Activated gamma-delta T cell treated with anti-CD3 and anti-CD28 coated beads, Interleukin-2, amount 50 U/mL, for 16 hours (primary cell): ENCODE measurements at regions not wholly inside any gene's neighbourhood (a gene's known extent, or its start where the extent isn't known, plus 50 kb on each side); places are given as distances from the start of the nearest gene placed in this dataset.

ENCODE experiments used
- DNase-seq: peaks from one replicate; pipeline ENCODE4 v3.0.0-alpha.2; 2020; ENCODE audit warnings: low read depth

GRCh38 chr10:84053626-84054025 lies 85.7 kb upstream of the GHITM start:
- DNase-seq, result no peak

DNA sequence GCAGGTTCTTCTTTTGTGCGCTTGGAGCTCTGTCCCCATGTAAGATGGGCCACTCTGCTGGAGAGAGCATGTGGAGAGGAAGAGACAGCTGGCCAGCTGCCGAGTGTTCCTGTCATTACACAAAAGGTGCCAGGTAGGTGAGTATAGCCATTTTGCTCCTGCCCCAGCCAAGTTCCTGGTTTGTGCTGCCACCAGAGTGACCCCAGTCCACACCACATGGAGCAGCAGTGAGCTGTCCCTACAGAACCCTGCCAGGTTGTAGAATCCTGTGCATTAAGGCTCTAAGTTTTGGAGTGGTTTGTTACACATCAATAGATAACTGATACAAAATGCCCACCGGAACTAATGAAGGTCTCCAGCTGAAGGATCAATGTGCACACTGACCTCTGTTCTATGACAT lies 84.6 kb upstream of the GHITM start:
- no peak for DNase-seq

DNA sequence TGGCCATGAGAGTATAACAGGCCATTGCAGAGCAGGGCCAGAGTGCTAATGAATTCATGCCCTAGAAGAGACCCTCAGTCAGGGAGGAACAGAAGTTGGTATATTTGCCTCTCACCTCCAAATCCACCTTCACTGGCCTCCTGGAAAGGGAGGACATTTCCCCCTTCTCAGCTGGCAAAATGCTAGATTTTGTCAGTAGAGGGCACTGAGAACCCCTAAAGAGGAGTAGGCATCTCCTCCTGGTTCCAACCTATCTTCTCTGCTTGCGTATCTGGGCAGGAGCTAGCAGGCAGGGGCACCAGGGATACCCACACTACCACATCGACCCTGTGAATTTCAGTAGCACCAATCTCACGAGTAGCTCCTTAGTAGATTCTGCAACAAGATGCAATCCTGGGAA lies 79.8 kb upstream of the GHITM start:
- DNase-seq, result no peak

GRCh38 chr10:84063440-84063839 lies 75.9 kb upstream of the GHITM start:
- no peak for DNase-seq

- DNase-seq, result no peak
Measured at GRCh38 chr10:84065804-84066601, 73.3 kb upstream of the GHITM start.

DNA sequence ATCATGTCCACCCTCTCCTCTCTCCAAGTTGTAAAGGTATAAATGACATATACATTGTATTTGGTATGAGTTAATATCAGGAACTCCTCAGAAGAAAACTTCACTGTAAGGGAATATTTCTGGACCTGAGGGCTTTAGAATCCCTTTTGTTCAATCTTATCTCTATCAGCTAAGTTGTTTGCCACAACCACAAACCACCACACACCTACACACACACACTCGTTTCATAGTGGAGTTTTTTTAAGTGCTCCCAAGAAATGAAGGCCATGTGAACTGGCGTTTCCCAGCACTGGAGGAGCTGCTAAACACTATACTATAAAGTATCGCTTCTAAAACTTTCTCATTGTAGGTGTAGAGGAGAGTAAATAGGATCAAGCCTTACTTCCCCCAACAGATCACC lies 64.8 kb upstream of the GHITM start:
- no peak for DNase-seq

GRCh38 chr10:84075226-84076046 lies 63.9 kb upstream of the GHITM start:
- no peak for DNase-seq

DNA sequence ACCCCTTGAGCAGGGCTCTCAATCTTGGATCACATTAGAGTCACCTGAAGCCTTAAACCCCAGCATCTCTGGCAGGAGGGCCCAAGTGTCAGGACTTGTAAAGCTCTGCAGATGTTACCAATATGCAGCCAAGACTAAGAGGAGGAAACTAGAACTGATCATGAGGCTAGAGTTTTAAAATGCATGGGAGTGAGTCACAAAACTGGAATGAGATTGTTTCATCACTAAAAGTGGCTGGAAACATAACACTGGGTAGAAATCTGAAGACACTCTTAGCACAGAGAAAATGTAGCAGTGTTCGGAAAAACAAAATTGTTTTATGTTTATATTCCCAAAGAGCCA lies 63.3 kb upstream of the GHITM start:
- DNase-seq, result no peak

GRCh38 chr10:84076540-84077195 lies 62.6 kb upstream of the GHITM start:
- no peak for DNase-seq

DNA sequence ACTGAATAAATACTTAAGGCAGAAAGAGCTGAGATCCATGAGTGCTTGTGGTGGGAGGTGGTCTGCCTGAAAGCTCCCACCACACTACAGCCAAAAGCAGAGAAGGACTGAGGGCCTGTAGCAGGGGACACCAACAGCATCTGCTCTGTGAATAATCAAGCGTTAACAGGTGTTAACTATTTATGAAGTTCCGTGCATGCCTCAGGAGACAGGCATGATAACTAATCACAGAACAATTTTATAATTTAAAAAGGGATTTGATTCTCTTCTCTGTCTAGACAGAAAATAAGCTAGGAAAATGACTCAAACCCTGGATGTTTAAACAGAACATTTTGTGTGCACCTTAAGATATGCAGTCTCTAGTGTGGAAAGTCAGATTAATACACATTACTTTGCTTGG lies 61.5 kb upstream of the GHITM start:
- DNase-seq, result no peak

DNA sequence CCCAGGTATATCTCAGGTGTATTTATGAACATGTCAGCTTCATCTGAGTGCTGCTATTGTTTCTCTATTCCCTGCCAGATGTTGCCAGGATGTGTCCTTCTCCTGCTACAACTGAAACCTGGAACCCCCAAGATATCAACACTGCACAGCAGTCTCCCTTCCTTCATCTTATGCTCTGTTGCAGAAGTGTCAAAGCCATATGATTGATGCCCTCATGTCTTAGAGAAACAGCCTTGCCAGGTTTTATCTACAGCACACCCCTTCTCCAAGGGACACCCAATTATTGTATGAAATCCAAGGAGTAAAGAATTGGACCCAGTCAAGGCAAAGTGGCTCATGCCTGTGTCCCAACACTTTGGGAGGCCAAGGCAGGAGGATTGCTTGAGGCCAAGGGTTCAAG lies 60.5 kb upstream of the GHITM start:
- DNase-seq, result no peak

DNA sequence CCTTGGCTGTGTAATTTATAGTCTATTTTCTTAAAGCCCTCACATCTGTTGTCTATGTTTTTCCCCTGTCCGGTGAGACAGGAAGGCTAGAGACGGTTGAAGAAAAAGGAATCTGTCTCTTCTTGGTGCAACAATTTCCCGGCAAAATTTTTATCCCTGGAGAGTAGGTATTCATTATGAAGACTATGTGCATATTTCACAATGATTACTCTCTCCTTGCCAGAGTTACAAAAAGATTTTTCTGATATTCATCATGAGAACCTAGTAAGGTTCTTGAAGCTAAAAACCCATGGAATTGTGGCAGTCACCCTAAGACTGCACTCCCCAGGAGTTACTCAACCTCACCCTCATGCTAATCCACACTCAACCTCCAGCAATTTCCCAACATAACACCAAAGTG lies 55.0 kb upstream of the GHITM start:
- no peak for DNase-seq

DNA sequence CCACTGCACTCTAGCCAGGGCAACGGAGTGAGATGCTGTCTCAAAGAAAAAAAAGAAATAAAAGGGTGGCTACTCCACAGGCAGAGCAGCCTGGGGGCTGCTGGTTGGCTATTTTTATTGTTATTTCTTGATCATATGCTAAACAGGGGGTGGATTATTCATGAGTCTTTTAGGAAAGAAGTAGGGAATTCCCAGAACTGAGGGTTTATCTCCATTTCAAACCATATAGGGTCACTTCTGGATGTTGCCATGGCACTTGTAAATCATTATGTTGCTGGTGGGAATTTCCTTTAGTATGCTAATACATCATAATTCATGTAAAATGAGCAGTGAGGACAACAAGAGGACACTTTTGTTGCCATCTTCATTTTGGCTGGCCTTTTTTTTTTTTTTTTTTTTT lies 52.1 kb upstream of the GHITM start:
- DNase-seq, result no peak

DNA sequence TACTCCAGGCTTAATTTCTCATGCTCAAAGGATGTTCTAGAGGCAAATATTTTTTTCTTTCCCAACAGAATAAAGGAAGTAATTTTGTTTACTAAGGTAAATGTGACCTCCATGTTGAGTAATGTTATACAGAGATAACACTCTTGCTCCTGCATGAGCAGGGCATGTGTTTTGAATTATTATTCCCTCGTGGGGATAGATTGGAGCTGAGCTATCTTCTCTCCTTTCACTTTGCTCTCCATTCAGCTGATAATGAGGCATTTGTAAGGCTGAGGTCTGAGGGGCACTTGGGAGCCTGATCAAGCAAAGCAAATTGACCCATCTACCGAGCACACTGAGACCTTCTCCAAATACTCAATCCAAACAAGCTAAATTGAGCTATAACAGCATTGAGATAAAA lies 50.7 kb upstream of the GHITM start:
- DNase-seq, result no peak

- DNase-seq, result no peak
Measured at GRCh38 chr10:84089162-84089561, 50.1 kb upstream of the GHITM start.
